ENCODE measurements at regions not wholly inside any gene's neighbourhood (a gene's known extent, or its start where the extent isn't known, plus 50 kb on each side); places are given as distances from the start of the nearest gene placed in this dataset.

- no peak for DNase-seq
Measured at GRCh38 chr2:176653479-176654443, 384.5 kb downstream of the MTX2 start.

- DNase-seq, result no peak
Measured at GRCh38 chr2:176656038-176656775, 387.0 kb downstream of the MTX2 start.

- no peak for DNase-seq
Measured at GRCh38 chr2:176656776-176657140, 387.5 kb downstream of the MTX2 start.

- DNase-seq, result no peak
Measured at GRCh38 chr2:176657393-176657792, 388.2 kb downstream of the MTX2 start.

- DNase-seq, result no peak
Measured at GRCh38 chr2:176658708-176659107, 389.5 kb downstream of the MTX2 start.

GRCh38 chr2:176662753-176663152 lies 393.5 kb downstream of the MTX2 start:
- no peak for DNase-seq

- DNase-seq, result no peak
Measured at GRCh38 chr2:176664478-176664877, 395.2 kb downstream of the MTX2 start.

GRCh38 chr2:176665086-176665485 lies 395.8 kb downstream of the MTX2 start:
- DNase-seq, result no peak

GRCh38 chr2:176668912-176669311 lies 399.7 kb downstream of the MTX2 start:
- DNase-seq, result no peak

GRCh38 chr2:176669398-176670174 lies 400.3 kb downstream of the MTX2 start:
- no peak for DNase-seq

- DNase-seq, result no peak
Measured at GRCh38 chr2:176675271-176675949, 406.2 kb downstream of the MTX2 start.

GRCh38 chr2:176677746-176678265 lies 408.6 kb downstream of the MTX2 start:
- no peak for DNase-seq

- no peak for DNase-seq
Measured at GRCh38 chr2:176678571-176678970, 409.3 kb downstream of the MTX2 start.

GRCh38 chr2:176679061-176679669 lies 409.9 kb downstream of the MTX2 start:
- no peak for DNase-seq

GRCh38 chr2:176680916-176681516 lies 411.8 kb downstream of the MTX2 start:
- no peak for DNase-seq

- DNase-seq, result no peak
Measured at GRCh38 chr2:176681584-176682115, 412.4 kb downstream of the MTX2 start.

- DNase-seq, result no peak
Measured at GRCh38 chr2:176682278-176682677, 413.0 kb downstream of the MTX2 start.

GRCh38 chr2:176683618-176684111 lies 414.4 kb downstream of the MTX2 start:
- DNase-seq, result no peak

- DNase-seq, result no peak
Measured at GRCh38 chr2:176685908-176686307, 416.7 kb downstream of the MTX2 start.

GRCh38 chr2:176686328-176686727 lies 417.1 kb downstream of the MTX2 start:
- DNase-seq, result no peak

- DNase-seq, result no peak
Measured at GRCh38 chr2:176687342-176687741, 418.1 kb downstream of the MTX2 start.

All from activated naive CD4-positive, alpha-beta T cell treated with Interleukin-2 at 50 U/mL for 16 hours (primary cell).